Fibroblast of lung (primary cell): ENCODE measurements at regions not wholly inside any gene's neighbourhood (a gene's known extent, or its start where the extent isn't known, plus 50 kb on each side); places are given as distances from the start of the nearest gene placed in this dataset.

Experiments
- DNase-seq, 2 donors: peaks; one replicate each; pipeline versions ENCODE4 v3.0.0 to v3.0.0-alpha.2; 2010; ENCODE audit warnings: low read depth in 2 of 2
- H2AFZ ChIP-seq: 2 replicates; pipeline ENCODE4 v1.5.1; 2012; ENCODE audit warnings: low read length, control low read depth, inconsistent platforms
- H3K27ac ChIP-seq: 2 replicates; pipeline ENCODE4 v1.5.1; 2011; ENCODE audit warnings: low read length, control low read depth; ENCODE audit not compliant: insufficient read depth
- H3K27me3 ChIP-seq: 2 replicates; pipeline ENCODE4 v1.5.1; 2011; ENCODE audit warnings: mild to moderate bottlenecking, low read length; ENCODE audit not compliant: control insufficient read depth, insufficient read depth
- H3K36me3 ChIP-seq: 2 replicates; pipeline ENCODE4 v1.5.1; 2011; ENCODE audit warnings: low read length; ENCODE audit not compliant: control insufficient read depth, insufficient read depth
- H3K4me1 ChIP-seq: 2 replicates; pipeline ENCODE4 v1.5.1; 2011; ENCODE audit warnings: low read length; ENCODE audit not compliant: control insufficient read depth, insufficient read depth; ENCODE audit errors: extremely low read depth
- H3K4me2 ChIP-seq: 2 replicates; pipeline ENCODE4 v1.5.1; 2011; ENCODE audit warnings: low read length, control low read depth; ENCODE audit not compliant: insufficient read depth; ENCODE audit errors: extremely low read depth
- H3K4me3 ChIP-seq, 4 experiments: fragments of 200-600 bp in 1 of 4; sonication (generic) in 1 of 4; replicated peaks in 1 of 4; 2 replicates each; pipeline ENCODE4 v1.5.1; 2011 to 2016; ENCODE audit warnings: low read length in 4 of 4, low read depth in 3 of 4, mild to moderate bottlenecking in 3 of 4, control low read depth in 2 of 4, inconsistent platforms in 1 of 4, mixed read lengths in 1 of 4; ENCODE audit not compliant: insufficient read depth in 1 of 4; ENCODE audit errors: control extremely low read depth in 1 of 4
- H3K79me2 ChIP-seq: 2 replicates; pipeline ENCODE4 v1.5.1; 2012; ENCODE audit warnings: mild to moderate bottlenecking, low read length, inconsistent platforms; ENCODE audit not compliant: control insufficient read depth, insufficient read depth
- H3K9ac ChIP-seq: 2 replicates; pipeline ENCODE4 v1.5.1; 2011; ENCODE audit warnings: mild to moderate bottlenecking, low read length, control low read depth; ENCODE audit not compliant: insufficient read depth
- H3K9me3 ChIP-seq: 2 replicates; pipeline ENCODE4 v1.5.1; 2012; ENCODE audit warnings: low read depth, low read length; ENCODE audit not compliant: control insufficient read depth, insufficient read depth
- H4K20me1 ChIP-seq: 2 replicates; pipeline ENCODE4 v1.5.1; 2011; ENCODE audit warnings: low read length; ENCODE audit not compliant: control insufficient read depth, insufficient read depth; ENCODE audit errors: extremely low read depth
- CTCF ChIP-seq, 2 donors: IDR thresholded peaks in 1 of 2; conservative IDR thresholded peaks in 1 of 2; 1 replicate in 1 of 2; 2 replicates in 1 of 2; pipeline ENCODE4 v1.5.1; 2011 to 2012; ENCODE audit warnings: low read length in 2 of 2, control low read depth in 1 of 2, inconsistent platforms in 1 of 2, low read depth in 1 of 2, mild to moderate bottlenecking in 1 of 2
- EZH2 ChIP-seq: IDR thresholded peaks from 2 replicates; pipeline ENCODE4 v1.5.1; 2012; ENCODE audit warnings: low read length, control low read depth, mild to moderate bottlenecking; ENCODE audit errors: missing control alignments

DNA sequence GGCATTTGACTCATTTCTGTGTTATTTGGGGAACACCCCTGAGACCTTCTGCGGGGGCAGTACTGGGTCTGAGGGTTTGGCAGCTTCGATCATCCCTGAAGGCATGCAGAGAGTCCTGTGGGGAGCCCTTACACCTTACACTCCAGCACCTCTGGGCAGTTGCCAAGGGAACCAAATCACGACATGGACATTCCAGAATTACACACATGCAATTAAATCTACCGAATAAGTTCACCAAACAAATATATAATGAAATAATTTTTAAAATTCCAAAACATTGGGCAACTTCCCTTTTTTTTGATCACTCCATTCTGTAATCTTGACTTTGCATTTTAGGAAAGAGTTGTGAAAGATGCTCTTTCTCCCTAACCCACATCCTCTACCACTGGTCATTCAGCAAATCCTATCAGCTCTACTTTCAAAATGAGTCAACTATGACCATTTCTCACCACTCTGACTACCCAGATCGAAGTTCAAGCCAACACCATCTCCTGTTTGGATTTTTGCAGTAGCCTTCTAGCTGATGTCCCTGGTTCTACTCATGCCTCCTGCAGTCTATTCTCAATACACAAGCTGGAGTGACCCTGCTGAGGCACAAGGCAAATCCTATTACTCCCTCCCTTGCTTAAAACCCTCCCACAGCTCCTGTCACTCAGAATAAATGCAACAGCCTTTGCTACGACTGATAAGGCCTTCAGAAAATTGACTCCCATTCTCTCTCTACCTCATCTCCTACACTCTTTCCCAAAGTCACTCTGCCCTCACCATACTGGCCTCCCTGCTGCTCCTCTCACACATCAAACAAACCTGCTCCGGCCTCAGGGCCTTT lies 533.3 kb downstream of the HACE1 start:
- no peaks in the 10 kb centered on the region for H3K79me2 ChIP-seq
- H3K27me3 ChIP-seq = no peaks in the 10 kb centered on the region
- no peak overlapping the region for H3K4me3 ChIP-seq
- peak overlapping the region; percentile 10 for H3K4me2 ChIP-seq
- no peaks in the 10 kb centered on the region for H3K9me3 ChIP-seq
- DNase-seq = peak; percentile 9 to 23
- no peaks in the 10 kb centered on the region for H4K20me1 ChIP-seq
- TF ChIP-seq CTCF (conservative IDR thresholded peaks at IDR 0.05 in 1 of 2, IDR thresholded peaks at IDR 0.05 in 1 of 2; ENCODE audit: low read depth in 1 of 2, low read length in 2 of 2) (no peak), EZH2 (no peak)
- H2AFZ ChIP-seq = no peak overlapping the region
- H3K9ac ChIP-seq = no peak overlapping the region
- H3K27ac ChIP-seq = peak overlapping the region; percentile 17
- H3K36me3 ChIP-seq = no peaks in the 10 kb centered on the region
- H3K4me1 ChIP-seq = peaks cover 4% of the 10 kb centered on the region

- no peak overlapping the region for H3K4me2 ChIP-seq
- H3K9me3 ChIP-seq = no peaks in the 10 kb centered on the region
- peak in 1 of 2 donors; percentile 4 for DNase-seq
- H2AFZ ChIP-seq = no peak overlapping the region
- H3K27ac ChIP-seq = peak overlapping the region; percentile 17
- no peaks in the 10 kb centered on the region for H3K27me3 ChIP-seq
- H3K4me1 ChIP-seq = peaks cover 4% of the 10 kb centered on the region
- no peak overlapping the region for H3K9ac ChIP-seq
- H3K36me3 ChIP-seq = no peaks in the 10 kb centered on the region
- H3K4me3 ChIP-seq = no peak overlapping the region
- no peaks in the 10 kb centered on the region for H3K79me2 ChIP-seq
- H4K20me1 ChIP-seq = no peaks in the 10 kb centered on the region
- TF ChIP-seq CTCF (conservative IDR thresholded peaks at IDR 0.05 in 1 of 2, IDR thresholded peaks at IDR 0.05 in 1 of 2; ENCODE audit: low read depth in 1 of 2, low read length in 2 of 2) = peak; percentile 39 to 57
- TF ChIP-seq EZH2 = no peak
Observed at GRCh38 chr6:104325341-104326172, 534.2 kb downstream of the HACE1 start.

DNA sequence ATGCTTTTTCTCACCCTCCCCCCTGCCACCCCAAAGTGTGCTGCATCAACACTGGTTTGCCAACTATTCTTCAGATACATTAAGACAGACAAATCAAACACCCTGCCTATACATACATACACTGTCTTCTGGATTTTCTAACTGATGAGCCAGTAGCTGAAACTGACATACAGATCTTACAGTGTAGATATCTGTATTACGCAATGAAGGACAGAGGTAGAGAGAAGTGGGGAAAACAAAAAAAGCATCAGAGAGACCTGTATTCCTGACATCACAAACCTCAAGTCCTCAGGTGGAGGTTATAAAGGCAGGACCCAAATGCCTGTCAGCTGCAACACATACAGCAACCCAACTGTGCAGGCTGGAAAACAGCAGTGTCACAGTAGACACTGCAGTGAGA lies 535.4 kb downstream of the HACE1 start:
- Histone ChIP-seq H3K79me2 (no peaks in the 10 kb centered on the region), H3K27me3 (no peaks in the 10 kb centered on the region), H4K20me1 (no peaks in the 10 kb centered on the region), H2AFZ (no peak overlapping the region), H3K27ac (no peak overlapping the region), H3K9me3 (no peaks in the 10 kb centered on the region), H3K4me2 (no peak overlapping the region), H3K9ac (no peak overlapping the region), H3K4me3 (no peak overlapping the region), H3K4me1 (peaks cover 4% of the 10 kb centered on the region), H3K36me3 (no peaks in the 10 kb centered on the region)
- no peak for DNase-seq
- no peak for TF ChIP-seq CTCF (conservative IDR thresholded peaks at IDR 0.05 in 1 of 2, IDR thresholded peaks at IDR 0.05 in 1 of 2; ENCODE audit: low read depth in 1 of 2, low read length in 2 of 2)
- TF ChIP-seq EZH2 = no peak
